GM12892 (cell line): ENCODE measurements at regions not wholly inside any gene's neighbourhood (a gene's known extent, or its start where the extent isn't known, plus 50 kb on each side); places are given as distances from the start of the nearest gene placed in this dataset.

Experiments used
- POLR2A ChIP-seq: IDR thresholded peaks from 2 replicates; pipeline ENCODE4 v1.6.1; 2011; ENCODE audit warnings: low read depth, low read length, control low read depth
- POLR2AphosphoS5 ChIP-seq: IDR thresholded peaks from 2 replicates; pipeline ENCODE4 v1.6.1; 2011; ENCODE audit warnings: low read depth, low read length, control low read depth

DNA sequence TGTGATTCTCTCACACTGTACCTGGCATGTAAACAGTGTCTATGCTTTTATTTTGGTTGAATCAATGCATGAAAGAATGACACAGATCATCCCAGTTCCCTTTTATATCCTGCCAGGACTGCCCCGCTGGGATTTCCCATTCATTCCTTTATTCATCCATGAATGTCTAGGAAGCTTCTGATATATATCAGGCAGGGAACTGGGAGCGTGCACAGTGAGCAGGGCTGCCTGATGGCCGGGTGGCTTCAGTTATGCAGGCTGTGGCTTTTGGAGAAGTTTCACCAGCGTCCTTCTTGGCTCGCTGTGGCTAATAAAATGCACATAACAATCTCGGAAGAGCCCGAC, 789.0 kb downstream of the TBC1D22A start:
- TF ChIP-seq POLR2A (no peak), POLR2AphosphoS5 (no peak)
